Right lung (tissue), 2 donors: ENCODE measurements at regions not wholly inside any gene's neighbourhood (a gene's known extent, or its start where the extent isn't known, plus 50 kb on each side); places are given as distances from the start of the nearest gene placed in this dataset.

ENCODE experiments used
- DNase-seq, 2 donors: peaks; one replicate each; pipeline ENCODE4 v3.0.0-alpha.2; 2013

- DNase-seq: no peak
These were observed 190.5 kb downstream of the IRF8 start for GRCh38 chr16:86089334-86089900.

GRCh38 chr16:86089991-86090390, 191.0 kb downstream of the IRF8 start:
- DNase-seq: no peak

- DNase-seq: no peak
These were observed 191.7 kb downstream of the IRF8 start for GRCh38 chr16:86090461-86091170.

- DNase-seq: no peak
These were observed 193.0 kb downstream of the IRF8 start for GRCh38 chr16:86091976-86092375.

GRCh38 chr16:86092586-86093480, 193.9 kb downstream of the IRF8 start:
- no peak for DNase-seq

GRCh38 chr16:86093801-86094750, 195.1 kb downstream of the IRF8 start:
- DNase-seq: no peak

GRCh38 chr16:86095131-86095752, 196.3 kb downstream of the IRF8 start:
- no peak for DNase-seq

GRCh38 chr16:86095906-86096485, 197.0 kb downstream of the IRF8 start:
- no peak for DNase-seq

- no peak for DNase-seq
These were observed 197.9 kb downstream of the IRF8 start for GRCh38 chr16:86096850-86097249.

- DNase-seq: no peak
These were observed 200.4 kb downstream of the IRF8 start for GRCh38 chr16:86099326-86099725.

GRCh38 chr16:86100205-86101136, 201.5 kb downstream of the IRF8 start:
- DNase-seq: no peak

GRCh38 chr16:86101137-86101896, 202.4 kb downstream of the IRF8 start:
- no peak for DNase-seq

GRCh38 chr16:86101897-86102157, 202.9 kb downstream of the IRF8 start:
- no peak for DNase-seq

GRCh38 chr16:86103320-86103719, 204.4 kb downstream of the IRF8 start:
- DNase-seq: no peak

GRCh38 chr16:86104537-86105048, 205.6 kb downstream of the IRF8 start:
- no peak for DNase-seq

GRCh38 chr16:86107215-86107825, 208.4 kb downstream of the IRF8 start:
- DNase-seq: no peak

GRCh38 chr16:86108062-86108461, 209.1 kb downstream of the IRF8 start:
- no peak for DNase-seq

GRCh38 chr16:86110134-86110533, 211.2 kb downstream of the IRF8 start:
- DNase-seq: no peak
